ENCODE measurements at regions not wholly inside any gene's neighbourhood (a gene's known extent, or its start where the extent isn't known, plus 50 kb on each side); places are given as distances from the start of the nearest gene placed in this dataset.

- TF ChIP-seq CTCF (IDR thresholded peaks at IDR 0.05) = no peak
- no peak for TF ChIP-seq POLR2A (IDR thresholded peaks at IDR 0.05)
Measured at GRCh38 chr18:53757328-53757727, 467.1 kb downstream of the MBD2 start.
